Rectal smooth muscle tissue (tissue), 1 donor: ENCODE measurements at regions not wholly inside any gene's neighbourhood (a gene's known extent, or its start where the extent isn't known, plus 50 kb on each side); places are given as distances from the start of the nearest gene placed in this dataset.

Source experiments
- H3K27ac ChIP-seq: one replicate; pipeline ENCODE4 v1.7.0; 2013; ENCODE audit warnings: low read depth, low read length, inconsistent platforms
- H3K27me3 ChIP-seq: one replicate; pipeline ENCODE4 v1.7.0; 2013; ENCODE audit warnings: low read length; ENCODE audit not compliant: control insufficient read depth, insufficient read depth
- H3K36me3 ChIP-seq: one replicate; pipeline ENCODE4 v1.7.0; 2013; ENCODE audit warnings: low read length; ENCODE audit not compliant: control insufficient read depth, insufficient read depth
- H3K4me1 ChIP-seq: one replicate; pipeline ENCODE4 v1.7.0; 2013; ENCODE audit warnings: low read length; ENCODE audit not compliant: control insufficient read depth, insufficient read depth
- H3K4me3 ChIP-seq: one replicate; pipeline ENCODE4 v1.7.0; 2013; ENCODE audit warnings: low read length
- H3K9ac ChIP-seq: one replicate; pipeline ENCODE4 v1.7.0; 2013; ENCODE audit warnings: low read length

DNA sequence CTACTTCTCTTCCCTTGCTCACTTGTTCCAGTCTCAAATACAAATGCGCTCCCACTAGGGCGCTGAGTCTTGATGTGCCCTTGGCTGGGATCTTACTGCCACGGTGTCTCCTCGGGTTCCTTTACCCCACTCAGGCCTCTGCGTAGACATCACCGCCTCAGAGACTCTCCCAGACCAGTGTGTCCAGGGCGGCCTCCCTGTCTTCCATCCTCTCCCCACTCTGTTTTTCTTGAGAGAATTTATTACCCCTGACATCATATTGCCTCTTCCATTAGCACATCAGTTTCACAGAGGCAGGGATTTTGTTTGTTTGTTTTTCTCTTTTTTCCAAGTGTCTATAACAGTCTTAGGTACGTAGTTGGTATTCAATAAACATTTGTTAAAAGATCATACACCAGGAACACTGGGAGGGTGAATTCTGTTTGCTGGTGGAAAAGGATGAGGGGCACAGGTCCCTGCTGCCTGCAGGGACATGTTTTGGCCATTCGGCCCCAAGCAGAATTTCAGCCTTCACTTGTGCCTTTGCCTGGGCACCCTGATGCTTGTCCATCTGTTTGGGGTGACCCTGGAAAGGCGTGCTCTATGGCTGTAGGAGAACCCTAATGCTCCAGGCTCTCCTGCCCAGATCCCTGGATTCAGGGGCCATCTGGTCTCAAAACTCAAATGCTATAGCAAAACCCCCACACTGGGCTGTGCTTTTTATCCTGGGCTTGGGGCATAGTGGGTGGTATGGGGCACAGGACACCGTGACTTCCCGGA is 55.0 kb downstream of the RPL37A start:
- H3K4me1 ChIP-seq, result peaks cover 11% of the 10 kb centered on the region
- H3K27me3 ChIP-seq, result no peaks in the 10 kb centered on the region
- no peaks in the 10 kb centered on the region for H3K36me3 ChIP-seq
- H3K9ac ChIP-seq, result no peak overlapping the region
- no peak overlapping the region for H3K27ac ChIP-seq
- no peak overlapping the region for H3K4me3 ChIP-seq

DNA sequence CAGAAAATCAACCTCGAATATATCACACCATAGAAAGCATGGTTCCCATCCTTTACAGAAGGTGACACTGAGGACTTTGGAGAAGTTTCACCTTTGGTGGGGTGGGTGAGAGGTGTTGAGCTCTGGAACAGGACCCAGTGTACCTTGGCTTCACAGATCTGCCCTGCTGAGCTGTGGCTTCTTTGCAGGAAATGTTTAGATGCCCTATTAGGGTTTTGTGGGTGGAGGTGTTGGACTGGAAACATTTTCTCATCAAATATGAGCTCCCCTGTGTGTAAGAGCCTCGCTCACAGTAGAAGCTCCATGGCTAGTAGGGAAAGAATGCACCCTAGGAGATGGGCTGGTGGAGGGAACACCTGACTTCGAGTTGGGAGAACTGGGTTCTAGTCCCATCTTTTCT is 55.6 kb downstream of the RPL37A start:
- H3K27ac ChIP-seq, result no peak overlapping the region
- H3K4me1 ChIP-seq, result peaks cover 11% of the 10 kb centered on the region
- no peak overlapping the region for H3K4me3 ChIP-seq
- no peaks in the 10 kb centered on the region for H3K27me3 ChIP-seq
- H3K36me3 ChIP-seq, result no peaks in the 10 kb centered on the region
- no peak overlapping the region for H3K9ac ChIP-seq

DNA sequence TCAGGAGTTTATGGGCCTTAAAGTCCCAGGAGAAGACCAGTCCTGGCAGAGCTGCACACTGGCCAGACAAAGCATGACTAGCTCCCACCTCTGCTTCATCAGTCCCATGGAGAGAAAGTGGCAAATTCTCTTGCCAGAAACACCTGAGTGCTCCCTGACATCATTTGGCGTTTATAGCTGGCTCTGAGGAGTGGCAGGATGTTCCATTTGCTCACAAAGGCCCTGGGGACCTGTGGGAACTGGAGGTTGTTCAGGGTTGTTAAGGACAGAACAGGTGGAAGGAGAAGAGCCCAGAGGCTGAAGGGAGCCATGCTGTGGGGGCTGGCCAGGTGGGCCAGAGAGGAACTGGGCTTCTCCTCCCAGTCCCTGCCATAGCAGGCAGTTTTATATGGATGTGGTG is 56.1 kb downstream of the RPL37A start:
- no peak overlapping the region for H3K4me3 ChIP-seq
- no peak overlapping the region for H3K9ac ChIP-seq
- peaks cover 9% of the 10 kb centered on the region for H3K4me1 ChIP-seq
- H3K27ac ChIP-seq, result no peak overlapping the region
- H3K36me3 ChIP-seq, result no peaks in the 10 kb centered on the region
- no peaks in the 10 kb centered on the region for H3K27me3 ChIP-seq

DNA sequence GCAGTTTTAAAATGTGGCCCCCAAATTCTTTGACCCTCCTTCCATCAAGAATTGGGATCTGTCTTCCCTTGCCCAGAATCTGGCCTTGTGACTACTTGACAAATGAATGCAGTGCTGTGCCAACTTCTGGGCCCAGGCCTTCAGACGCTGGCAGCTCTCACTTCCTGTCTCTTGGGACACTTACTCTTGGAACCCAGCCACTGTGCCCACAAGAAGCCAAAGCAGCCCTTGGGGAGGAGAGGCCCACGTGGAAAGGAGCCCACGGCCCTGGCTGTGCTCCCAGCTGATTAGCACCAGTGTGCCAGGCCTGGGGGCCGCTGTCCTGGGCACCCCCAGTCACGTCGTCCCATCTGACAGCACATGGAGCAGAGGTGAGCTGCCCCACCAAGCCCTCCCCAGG is 56.6 kb downstream of the RPL37A start:
- Histone ChIP-seq H3K27ac (no peak overlapping the region), H3K9ac (no peak overlapping the region), H3K36me3 (no peaks in the 10 kb centered on the region), H3K4me1 (peaks cover 4% of the 10 kb centered on the region), H3K27me3 (no peaks in the 10 kb centered on the region), H3K4me3 (no peak overlapping the region)

DNA sequence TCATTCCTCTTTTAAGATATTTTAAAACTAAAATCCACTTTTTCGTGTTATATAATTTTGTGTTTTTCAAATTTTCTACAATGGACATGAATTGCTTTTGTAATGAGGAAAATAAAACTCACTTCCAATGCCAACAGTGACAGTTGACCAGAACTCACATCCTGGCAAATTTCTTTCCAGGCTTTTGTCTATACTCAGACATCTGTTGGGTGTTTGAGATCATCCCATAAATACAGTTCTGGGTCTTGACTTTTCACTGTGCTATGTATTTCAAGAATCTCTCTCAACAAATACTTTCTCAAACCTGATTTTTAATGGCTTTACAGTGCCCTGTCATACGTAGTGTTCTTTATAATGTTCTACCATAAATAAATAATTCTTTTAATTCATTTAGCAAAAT is 57.6 kb downstream of the RPL37A start:
- Histone ChIP-seq H3K27ac (no peak overlapping the region), H3K4me1 (peaks cover 3% of the 10 kb centered on the region), H3K4me3 (no peak overlapping the region), H3K27me3 (no peaks in the 10 kb centered on the region), H3K36me3 (no peaks in the 10 kb centered on the region), H3K9ac (no peak overlapping the region)

DNA sequence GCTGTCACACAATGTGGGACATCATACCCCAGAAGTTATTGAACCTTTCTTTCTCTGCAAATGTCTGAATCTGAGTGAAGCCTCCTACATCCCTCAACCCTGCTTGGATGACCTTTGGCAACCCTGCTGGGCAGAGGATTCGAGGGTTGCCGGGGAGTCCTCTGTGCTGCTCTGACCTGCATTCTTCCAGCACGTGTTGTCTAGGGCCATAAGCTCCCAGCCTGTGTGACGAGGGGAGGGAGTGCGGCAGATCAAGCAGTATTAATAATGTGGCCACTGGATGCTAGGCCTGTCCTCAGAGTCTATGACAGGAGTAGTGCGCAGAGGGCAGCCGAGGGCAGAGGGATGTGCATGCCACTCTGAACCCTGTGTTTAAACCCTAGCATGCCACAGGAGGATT is 58.8 kb downstream of the RPL37A start:
- H3K4me3 ChIP-seq, result no peak overlapping the region
- no peak overlapping the region for H3K27ac ChIP-seq
- no peak overlapping the region for H3K9ac ChIP-seq
- H3K36me3 ChIP-seq, result no peaks in the 10 kb centered on the region
- H3K4me1 ChIP-seq, result peaks cover 3% of the 10 kb centered on the region
- H3K27me3 ChIP-seq, result no peaks in the 10 kb centered on the region

DNA sequence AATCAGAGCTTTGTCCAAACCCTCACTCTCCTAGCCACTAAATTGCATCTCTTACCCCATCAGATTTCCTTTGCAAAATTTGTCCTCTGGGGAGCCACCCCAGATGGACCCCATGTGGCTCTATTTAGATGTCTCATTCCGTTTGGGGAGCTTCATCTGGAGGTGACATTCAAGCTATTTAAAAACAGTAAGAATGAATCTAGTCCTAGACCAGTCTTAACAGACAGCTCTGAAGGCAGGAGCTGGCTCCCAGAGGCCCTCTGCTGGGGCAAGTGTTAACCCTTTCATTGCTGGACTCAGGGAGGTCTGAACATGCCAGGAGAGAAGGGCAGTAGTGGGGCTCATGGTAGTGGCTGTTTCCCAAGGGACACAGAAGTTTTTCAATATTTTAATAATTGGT is 59.2 kb downstream of the RPL37A start:
- Histone ChIP-seq H3K9ac (no peak overlapping the region), H3K4me1 (peaks cover 3% of the 10 kb centered on the region), H3K4me3 (no peak overlapping the region), H3K36me3 (no peaks in the 10 kb centered on the region), H3K27ac (no peak overlapping the region), H3K27me3 (no peaks in the 10 kb centered on the region)

DNA sequence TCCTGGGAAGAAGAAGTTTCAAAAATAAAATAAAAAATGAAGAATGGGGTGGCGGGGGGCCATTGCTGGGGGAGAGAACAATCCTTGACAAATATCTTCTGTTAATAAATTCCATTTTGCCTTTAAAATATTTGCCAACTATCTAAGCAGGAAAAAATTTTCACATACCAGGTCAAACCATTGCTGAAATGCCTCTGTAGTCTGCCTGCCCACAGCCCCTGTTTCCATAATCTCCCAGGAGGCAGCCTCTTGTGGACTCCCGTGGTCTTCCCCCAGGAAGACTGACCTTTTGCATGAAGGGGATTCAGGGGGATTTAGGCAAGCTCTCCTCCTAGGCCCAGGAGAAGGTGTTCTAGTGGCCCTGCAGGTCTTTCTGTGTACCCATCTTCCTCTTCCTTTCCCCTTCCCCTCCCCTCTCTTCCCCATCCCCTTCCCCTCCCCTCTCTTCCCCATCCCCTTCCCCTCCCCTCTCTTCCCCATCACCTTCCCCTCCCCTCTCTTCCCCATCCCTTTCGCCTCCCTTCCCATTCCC is 61.0 kb downstream of the RPL37A start:
- Histone ChIP-seq H3K4me3 (no peak overlapping the region), H3K27me3 (no peaks in the 10 kb centered on the region), H3K36me3 (no peaks in the 10 kb centered on the region), H3K4me1 (peaks cover 3% of the 10 kb centered on the region), H3K27ac (no peak overlapping the region), H3K9ac (no peak overlapping the region)

DNA sequence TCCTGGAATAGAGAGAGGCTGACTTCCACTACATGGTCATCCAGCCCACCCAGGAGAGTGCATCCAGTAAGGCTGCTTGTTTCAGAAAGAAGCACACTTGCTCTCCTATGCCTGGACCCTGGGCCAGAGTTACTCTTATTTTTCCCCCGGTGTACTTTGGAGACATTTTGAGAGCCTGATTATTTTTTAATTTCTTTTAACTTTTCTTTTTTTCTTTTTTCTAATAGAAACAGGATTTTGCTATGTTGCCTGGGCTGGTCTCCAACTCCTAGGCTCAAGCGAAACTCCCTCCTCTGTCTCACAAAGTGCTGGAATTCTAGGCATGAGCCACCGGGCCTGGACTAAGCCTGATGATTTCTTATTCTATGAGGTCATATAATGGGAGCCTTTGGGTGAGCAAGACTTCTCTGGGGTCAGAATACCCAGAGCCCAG is 62.2 kb downstream of the RPL37A start:
- H3K4me3 ChIP-seq, result no peak overlapping the region
- peak overlapping the region; percentile 65 for H3K27ac ChIP-seq
- no peaks in the 10 kb centered on the region for H3K36me3 ChIP-seq
- peaks cover 3% of the 10 kb centered on the region for H3K4me1 ChIP-seq
- H3K9ac ChIP-seq, result no peak overlapping the region
- H3K27me3 ChIP-seq, result no peaks in the 10 kb centered on the region

DNA sequence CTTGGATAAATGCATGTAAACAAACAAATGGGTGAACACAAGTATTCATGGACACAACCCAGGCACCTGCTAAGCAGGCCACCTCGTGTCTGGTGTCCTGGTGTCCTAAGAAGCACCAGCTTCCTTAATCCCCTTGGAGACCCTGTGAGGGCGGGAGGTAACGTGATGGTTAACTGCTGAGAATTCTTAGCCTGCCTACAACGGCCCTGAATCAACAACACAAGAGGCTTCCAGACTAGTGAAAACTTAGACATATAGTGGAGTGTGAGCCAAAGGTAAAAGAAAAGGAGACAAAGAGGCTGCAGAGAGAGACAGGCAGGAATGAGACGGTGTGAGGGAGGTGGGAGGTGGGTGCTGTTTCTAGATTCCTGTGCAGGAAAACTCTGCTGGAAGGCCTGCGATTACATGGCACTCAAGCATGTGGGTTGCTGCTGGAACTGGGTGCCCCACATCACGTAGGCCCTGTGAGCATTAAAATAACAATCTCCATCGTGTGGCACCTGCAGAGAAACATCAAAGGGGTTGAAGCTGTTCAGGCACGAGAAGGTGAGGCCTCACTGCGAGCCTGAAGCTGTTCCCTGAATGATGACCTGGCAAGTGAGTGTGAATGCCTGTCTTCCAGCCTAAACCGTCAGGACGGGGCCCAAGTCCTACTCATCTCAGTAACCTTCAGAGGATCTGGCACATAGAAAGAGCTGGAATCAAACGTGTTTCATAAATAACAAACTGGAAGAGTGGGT is 64.2 kb downstream of the RPL37A start:
- no peak overlapping the region for H3K9ac ChIP-seq
- H3K4me1 ChIP-seq, result peaks cover 3% of the 10 kb centered on the region
- H3K36me3 ChIP-seq, result no peaks in the 10 kb centered on the region
- H3K4me3 ChIP-seq, result no peak overlapping the region
- no peaks in the 10 kb centered on the region for H3K27me3 ChIP-seq
- no peak overlapping the region for H3K27ac ChIP-seq

DNA sequence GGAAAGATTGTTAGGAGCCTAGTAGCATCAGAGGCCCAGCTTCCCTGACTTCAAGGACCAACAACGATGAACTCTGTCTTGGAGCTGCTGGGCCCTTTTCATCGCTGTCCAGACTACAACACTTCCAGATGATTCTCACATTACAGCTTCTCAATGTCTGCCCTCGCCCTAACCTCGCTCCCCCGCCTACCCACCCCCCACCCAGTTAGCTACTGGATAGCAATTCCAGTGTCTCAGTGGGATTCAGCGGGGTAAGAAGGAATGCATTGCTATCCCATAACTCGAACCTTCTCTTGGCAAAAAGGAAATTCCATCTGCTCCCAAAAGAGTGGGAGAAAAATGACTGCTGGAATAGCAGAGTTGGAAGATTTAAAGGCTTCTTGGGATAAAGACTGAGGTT is 65.0 kb downstream of the RPL37A start:
- H3K9ac ChIP-seq, result no peak overlapping the region
- H3K4me1 ChIP-seq, result peaks cover 3% of the 10 kb centered on the region
- H3K27ac ChIP-seq, result no peak overlapping the region
- H3K36me3 ChIP-seq, result no peaks in the 10 kb centered on the region
- H3K27me3 ChIP-seq, result no peaks in the 10 kb centered on the region
- H3K4me3 ChIP-seq, result no peak overlapping the region

DNA sequence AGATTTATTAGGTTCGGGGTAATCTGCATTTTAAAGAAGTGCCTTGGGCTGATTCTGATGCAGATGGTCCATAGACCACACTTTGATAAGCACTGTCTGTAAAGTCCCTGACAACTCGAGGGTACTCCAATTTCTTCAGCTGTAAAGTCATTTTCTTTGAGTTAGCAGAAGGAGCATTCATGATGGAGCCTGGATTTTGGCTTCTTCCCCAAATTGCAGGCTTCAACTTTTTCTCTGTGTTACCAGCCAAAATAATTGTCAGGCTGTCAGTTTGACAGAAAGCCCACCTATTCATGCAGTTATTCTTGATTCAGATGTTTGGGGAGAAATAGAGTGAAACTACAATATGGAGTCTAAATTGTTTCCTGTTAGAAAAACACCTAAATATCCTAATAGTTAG is 66.0 kb downstream of the RPL37A start:
- H3K36me3 ChIP-seq, result no peaks in the 10 kb centered on the region
- H3K27me3 ChIP-seq, result no peaks in the 10 kb centered on the region
- H3K27ac ChIP-seq, result no peak overlapping the region

More for the DNA sequence above, 66.0 kb downstream of the RPL37A start:
- no peak overlapping the region for H3K9ac ChIP-seq
- H3K4me3 ChIP-seq, result no peak overlapping the region
- H3K4me1 ChIP-seq, result peaks cover 3% of the 10 kb centered on the region
